GM19463 (cell line): ENCODE measurements at regions not wholly inside any gene's neighbourhood (a gene's known extent, or its start where the extent isn't known, plus 50 kb on each side); places are given as distances from the start of the nearest gene placed in this dataset.

ENCODE experiments used
- ATAC-seq: cut with Tn5 transposase; IDR thresholded peaks from one replicate; pipeline ENCODE4 v1.9.1; 2021; ENCODE audit warnings: mild to moderate bottlenecking, moderate library complexity; ENCODE audit not compliant: unreplicated experiment

DNA sequence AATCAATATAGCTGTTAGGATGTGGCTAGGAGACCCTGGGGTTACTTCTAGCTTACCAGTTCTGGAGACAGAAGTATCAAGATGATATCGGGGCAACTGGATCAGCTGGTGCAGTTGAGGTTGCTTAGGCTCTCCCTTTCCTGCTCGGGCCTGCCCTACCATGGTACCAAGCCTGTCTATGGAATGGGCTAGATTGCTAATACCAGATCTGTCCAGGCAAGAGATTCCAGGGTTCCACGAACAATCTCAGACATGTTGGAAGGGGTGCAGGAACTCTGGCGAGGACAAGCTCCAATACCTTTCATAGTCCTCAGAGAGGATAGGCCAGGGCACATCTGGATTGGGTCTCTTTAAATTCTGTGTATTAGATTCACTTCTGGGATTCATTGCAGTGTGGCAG, 53.8 kb downstream of the ADM start:
- no peak for ATAC-seq

DNA sequence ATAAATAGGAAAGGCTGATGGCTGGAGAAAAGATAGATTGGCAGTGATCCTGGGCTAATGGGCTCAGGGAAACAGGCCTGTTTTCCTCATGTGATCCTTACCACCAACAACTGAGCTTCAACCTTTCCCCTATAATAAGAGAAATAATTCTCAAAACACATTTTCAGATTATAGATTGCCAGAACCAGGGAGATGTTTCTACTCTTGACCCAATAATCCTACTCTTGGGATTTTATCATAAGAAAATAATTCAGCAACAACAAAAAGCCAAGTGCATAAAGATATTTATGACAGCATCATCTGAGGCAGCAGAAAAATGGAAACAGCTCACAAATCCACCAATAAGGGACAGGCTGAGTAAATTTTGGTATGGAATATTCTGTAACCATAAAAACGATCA, 54.3 kb downstream of the ADM start:
- no peak for ATAC-seq

DNA sequence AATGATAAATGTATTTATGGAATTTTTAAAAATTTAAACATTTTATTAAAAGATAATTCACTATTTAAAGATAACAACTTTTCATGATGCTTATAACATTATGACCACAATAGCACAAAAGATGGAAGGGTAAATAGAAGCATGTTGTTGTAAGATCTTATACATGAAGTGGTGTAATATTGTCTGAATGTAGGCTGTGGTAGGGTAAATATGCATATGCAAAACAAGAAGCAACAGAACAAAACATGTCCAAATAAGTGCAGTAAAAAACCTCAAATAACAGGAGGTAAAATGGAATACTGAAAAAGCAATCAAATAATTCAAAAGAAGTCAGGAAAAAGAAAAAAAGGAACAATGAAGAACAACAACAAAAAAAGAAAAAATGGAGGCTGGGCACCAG, 56.0 kb downstream of the ADM start:
- ATAC-seq, result no peak

DNA sequence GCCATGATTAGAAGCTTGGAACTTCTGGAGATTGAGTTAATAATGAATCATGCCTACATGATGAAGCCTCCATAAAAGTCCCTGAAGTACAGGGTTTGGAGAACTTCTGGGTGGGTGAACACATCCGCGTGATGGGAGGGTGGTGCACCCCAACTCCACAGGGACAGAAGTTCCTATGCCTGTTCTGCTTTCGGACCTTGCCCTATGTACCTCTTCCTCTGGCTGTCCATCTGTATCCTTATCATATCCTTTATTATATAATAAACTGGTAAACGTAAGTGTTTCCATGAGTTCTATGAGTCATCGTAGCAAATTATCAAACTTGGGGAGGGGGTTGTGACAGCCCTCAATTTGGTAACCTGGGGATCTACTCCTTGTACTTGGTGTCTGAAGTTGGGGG, 60.2 kb downstream of the ADM start:
- no peak for ATAC-seq

DNA sequence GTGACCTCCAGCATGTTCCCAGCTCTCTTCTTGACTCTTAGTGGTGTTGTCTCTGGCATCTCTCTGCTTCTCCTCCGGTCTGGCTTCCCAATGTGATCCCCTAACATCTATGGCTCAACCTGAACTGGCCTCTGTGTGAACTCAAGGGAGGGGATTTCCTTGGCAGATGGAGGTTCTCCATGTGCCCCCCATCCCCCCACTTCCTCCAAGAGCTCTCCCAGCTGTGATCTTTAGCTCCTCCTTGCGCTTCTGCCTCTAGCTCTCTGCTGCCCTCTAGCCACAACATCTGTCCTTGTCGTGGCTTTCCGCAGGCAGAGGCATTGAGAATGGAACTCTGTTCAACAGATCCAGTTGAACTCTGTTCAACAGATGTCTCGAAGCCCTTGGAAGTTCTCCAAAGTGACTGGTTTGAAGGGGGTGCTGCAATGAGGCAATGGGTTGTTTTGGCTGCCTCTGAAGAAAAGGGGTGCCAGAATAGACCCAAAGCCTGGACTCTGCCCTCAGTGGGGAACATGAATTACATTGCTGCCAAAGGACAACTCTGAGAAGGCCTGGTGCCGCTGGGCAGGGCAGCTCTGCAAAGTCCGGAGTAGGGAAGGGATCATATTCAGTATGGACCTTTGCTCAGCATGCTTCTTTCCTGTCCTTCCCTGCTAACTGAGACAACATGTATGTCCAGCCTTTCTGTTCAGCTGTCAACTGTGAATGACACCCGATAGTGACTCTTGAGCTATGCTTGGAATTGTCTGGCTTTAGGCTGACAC, 61.9 kb downstream of the ADM start:
- peak; percentile 92 for ATAC-seq

DNA sequence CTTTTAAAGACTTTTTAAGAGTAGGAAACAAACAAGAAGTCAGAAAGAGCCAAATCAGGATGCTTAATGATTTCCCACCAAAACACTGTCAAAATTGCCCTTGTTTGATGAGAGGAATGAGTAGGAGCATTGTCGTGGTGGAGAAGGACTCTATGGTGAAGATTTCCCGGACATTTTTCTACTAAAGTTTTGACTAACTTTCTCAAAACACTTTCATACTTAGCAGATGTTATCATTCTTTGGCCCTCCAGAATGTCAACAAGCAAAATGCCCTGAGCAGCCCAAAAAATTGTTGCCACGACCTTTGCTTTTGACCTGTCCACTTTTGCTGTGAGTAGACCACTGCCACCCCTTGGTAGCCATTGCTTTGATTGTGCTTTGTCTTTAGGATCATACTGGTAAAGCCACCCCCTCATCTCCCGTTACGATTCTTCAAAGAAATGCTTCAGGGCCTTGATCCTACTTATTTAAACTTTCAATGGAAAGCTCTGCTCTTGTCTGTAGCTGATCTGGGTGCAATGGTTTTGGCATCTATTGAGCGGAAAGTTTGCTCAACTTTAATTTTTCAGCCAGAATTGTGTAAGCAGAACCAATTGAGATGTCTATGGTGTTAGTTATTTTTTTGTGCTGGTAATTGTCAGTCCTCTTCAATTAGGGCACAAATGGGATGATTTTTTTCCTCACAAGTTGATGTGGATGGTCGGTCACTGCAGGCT, 67.2 kb downstream of the ADM start:
- ATAC-seq, result no peak

DNA sequence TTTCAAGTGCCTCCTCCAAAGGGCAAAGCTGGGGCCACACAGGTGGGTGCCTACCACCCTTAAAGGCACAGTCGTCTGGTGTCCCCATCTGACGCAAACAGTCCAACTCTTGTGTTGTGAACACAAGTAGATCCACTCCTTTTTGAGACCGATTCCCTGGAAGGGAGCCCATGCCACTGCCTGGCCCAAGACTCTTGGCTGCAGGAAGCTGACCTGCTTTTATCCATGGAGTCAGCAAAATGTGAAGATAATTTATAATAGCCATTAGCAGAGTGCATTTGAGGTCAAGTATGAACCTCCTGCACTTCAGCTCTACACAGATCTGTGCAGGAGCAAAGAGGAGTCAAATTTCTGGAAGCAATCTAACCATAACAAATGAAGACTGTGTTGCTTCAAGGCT, 68.5 kb downstream of the ADM start:
- ATAC-seq, result no peak

DNA sequence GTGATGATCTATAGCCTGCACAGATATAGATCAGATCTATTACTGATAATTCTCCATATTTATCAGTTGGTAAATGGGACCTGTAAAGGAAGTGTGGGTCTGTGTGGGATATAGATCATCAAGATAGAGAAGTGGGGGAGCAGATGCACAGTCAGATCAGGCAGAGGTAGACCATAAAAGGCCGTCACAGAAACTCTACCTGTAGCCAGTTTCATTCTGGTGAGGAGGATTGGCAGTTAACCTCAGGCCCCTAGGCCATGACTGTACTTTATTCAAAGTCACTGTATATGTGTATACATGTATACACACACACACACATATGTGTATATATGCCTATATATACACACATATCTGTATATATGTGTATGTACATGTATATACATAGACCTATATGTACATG, 69.1 kb downstream of the ADM start:
- no peak for ATAC-seq

DNA sequence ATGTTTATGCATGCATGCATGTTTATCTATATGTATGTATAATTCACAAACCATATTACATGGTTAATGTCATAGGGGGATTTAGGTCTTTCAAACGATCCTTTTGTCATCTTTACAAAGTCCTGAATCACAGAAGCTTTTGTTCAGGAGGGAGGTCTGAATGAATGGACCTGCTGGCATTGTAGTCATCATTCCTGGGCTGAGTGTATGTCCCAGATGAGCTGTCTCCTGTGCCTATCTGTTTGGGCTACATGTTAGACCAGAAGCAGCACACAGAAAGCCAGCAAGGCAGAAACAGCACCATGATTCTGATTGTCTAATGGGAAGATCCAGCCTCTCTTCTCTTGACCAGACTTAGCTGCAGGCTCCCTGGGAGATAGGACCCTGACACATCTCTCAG, 69.5 kb downstream of the ADM start:
- ATAC-seq, result no peak

DNA sequence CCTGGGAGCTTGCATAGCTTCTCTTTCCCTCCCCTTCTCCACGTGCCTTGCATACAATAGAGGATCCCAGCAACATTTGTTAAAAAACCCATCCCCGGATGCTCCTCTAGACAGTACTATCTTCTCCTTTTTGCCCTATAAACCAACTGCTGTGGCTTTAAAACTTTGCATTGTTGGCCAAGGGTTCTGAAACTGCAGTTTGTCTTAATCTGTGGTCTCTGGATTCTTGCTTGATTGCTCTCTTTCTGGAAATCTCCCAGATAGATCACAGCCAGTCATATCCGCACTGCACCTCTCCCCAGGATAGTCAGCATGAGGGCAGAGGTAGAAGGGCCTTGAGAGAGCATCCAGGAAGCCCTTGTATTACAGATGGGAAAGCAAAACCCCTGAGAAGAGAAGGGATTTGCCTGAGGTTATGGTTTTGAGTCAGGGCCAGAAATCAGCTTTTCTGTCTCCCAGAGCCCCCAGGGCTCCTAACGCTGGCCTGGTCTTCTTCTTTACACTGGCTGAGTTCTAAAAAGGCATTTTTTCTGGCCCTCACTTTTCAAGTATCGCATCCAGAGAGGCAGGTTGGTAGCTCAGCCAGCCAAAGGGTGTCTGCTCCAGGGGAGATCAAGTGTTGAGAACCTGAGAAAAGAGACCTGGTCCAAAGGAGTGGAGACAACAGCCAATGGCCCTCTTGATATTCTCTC, 70.6 kb downstream of the ADM start:
- no peak for ATAC-seq

DNA sequence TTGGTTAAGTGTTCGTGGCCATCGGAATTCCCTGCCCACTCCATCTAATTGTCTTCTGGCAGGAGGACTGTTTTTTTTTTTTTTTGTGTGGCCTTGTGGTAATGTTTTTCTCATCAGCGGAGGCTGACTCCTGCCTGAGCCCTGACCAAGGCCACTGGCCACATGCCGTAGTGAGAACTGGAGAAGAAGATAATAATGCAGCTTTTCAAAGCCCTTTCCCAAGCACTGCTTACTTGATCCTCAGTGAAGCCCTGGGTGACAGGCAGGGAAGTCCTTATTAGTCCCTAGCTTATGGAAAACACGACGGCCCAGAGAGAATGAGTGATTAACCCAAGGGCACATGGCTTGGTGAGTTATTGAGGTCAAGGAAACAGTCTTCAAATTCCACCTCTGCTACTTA, 71.2 kb downstream of the ADM start:
- no peak for ATAC-seq

DNA sequence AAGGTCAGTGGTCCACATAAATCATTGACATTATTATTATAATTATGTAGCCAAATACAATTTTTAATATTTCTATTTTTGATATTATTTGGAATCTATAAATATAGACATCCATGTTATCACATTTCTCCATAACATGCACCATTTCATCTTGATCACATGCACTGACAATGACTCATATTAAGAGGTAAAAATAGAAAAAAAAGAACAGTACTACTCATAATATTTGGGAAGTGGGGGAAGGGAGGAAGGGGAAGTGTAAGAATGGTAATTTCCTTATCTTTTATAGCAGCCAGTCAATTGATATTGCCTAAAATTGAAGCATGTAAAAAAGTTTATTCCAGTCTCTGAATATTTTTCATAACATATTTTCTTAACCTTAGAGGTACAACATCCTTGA, 72.3 kb downstream of the ADM start:
- no peak for ATAC-seq

DNA sequence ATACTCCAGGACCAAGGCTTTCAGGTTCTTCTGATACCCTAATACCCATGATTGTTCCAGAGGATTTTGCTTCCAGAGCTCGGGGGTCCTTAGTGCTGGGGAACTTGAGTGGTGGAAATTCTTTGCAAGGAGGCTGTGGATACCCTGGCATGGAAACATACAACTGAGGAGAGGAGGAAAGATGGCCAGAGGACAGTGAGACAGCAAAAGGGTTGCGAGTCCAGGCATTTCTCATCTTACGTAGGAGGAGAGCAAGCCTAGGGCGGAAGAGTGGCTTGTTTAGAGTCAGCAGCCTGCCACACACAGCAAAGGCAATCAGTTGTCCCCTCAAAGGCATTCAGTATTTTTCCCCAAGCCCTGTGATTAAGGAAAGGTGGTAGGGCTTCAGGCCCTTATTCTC, 73.5 kb downstream of the ADM start:
- no peak for ATAC-seq

DNA sequence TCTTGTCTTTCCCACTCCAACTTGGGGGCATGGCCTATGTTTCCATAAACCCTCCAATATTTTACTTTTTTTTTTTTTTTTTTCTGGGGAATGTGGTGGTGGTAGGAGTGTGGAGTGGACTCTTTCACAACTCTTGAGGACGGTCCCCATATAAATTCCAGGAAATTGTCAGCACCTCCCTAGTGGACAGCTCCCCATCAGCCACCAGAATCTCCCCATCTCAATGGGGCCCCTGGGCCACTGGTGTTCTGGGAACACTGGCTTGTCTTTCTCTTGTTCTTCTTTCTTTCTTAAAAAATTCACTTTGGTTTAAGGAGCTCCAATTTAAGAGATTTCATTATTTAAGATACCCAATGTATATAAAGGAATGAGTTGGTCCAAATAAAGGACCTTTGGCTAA, 74.1 kb downstream of the ADM start:
- ATAC-seq, result no peak

DNA sequence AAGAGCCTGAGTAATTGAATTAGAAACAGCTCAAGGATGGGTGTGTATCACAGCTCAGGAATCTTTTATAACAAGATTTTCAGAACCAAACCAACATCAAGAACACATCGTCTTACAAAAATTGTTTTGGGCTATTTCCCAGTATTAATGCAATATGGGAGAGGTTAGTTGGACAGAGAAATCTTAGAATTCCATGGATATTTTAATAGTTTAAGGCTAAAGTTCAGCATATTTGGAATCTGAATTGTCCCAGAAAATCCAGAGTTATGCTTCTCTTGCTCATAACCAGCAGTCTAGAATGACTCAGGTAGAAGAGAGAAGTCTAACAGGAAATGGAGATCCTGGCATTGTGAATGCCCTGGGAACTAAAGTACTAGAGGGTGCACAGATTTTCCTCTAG, 74.6 kb downstream of the ADM start:
- no peak for ATAC-seq

DNA sequence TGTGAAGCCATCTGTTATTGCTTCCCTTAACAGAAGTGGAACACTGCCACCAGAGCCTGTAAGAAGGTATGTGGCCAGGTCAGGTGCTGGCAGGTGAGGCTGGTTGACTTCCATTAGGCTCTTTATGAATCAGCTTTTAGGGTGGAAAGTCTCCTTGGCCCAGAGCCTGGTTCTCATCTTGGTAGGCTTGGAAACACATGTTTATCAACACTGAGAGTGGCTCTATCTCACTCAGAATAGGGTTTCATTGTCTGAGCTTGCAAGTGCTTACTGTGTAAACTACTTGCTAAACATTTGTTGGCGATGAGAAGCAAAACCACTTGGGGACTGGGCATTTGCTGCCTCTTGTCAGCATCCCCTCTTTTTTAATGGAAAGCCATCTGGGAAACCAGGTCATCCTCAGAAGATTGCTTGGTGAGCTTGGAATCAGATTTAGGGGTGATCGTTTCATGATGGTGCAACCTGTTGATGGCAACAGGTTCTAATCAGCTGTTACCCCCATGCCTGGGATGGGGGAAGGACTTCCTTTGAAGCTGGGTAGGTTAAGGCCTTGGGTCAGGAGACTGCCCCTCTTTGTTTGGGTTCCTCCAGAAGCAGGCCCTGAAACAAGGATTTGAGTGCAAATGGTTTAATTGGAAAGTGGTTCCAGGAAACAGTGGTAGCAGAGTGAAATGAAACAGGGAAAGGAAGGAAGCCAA, 75.0 kb upstream of the AMPD3 start:
- ATAC-seq, result no peak

DNA sequence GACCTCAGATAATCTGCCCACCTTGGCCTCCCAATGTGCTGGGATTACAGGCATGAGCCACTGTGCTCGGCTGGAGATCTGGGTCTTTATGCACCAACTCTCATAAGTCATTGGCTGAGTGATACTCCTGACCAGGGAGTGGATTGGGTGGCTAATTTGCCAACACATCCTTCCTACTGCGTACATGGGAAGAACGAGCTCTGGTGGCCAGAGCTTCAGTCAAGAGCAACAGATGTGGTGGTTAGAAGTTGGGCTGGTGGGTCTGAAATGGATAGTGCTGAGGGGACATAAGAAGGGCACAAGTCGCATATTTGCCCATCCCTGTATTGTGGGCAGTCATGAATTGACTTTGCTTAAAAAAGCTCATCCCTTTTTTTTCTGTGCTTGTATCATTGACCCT, 74.1 kb upstream of the AMPD3 start:
- ATAC-seq, result no peak

DNA sequence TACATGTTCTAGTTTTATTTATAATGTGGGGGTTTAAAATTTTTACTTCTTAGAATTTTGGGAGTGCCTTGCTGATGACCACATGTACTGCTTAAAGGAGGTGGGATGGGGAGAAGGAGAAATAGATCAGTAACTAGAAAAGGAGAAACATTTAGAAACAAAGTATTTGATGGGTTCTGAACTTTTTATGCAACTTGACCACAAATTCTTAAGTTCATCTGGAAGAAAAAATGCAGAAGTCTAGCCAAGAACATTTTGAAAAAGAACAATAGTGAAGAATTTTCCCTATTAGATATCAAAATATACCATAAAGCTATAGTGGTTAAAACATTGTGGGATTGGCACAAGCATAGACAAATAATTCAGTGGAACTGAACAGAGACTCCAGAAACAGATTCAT, 73.3 kb upstream of the AMPD3 start:
- no peak for ATAC-seq

DNA sequence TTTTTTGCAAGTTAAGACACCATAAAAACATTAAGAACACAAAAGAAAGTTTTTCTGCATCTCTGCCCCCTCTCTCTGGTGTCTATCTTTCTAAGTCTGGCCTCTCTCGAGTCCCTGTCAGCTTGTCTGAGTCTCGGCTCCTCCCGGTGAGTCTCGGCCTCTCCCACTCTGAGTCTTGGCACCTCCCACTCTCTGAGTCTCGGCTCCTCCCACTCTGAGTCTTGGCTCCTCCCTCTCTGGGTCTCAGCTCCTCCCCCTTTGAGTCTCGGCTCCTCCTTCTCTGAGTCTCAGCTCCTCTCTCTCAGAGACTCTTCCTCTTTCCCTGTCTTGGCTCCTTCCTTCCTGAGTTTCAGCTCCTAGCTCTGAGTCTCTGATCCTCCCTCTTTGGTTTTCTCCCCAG, 72.5 kb upstream of the AMPD3 start:
- ATAC-seq, result no peak

DNA sequence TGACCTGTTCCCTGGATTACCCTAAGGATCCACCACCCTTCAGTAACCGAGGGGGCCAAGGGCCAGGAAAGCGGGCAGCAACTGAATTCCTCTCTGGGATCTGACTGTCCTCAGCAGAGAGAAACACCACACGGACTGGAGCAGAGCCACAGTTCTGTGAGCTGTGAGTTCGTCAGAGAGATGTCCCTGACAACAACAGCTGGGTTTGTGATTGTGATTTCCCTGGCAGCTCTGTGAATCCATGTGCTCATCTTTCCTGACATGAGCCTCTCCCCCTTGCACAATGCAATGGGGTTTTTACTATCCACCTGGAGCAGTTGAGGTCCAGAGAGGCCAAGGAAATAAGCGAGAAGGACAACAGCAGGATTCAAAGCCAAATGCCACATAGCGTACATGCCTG, 69.4 kb upstream of the AMPD3 start:
- ATAC-seq, result no peak

DNA sequence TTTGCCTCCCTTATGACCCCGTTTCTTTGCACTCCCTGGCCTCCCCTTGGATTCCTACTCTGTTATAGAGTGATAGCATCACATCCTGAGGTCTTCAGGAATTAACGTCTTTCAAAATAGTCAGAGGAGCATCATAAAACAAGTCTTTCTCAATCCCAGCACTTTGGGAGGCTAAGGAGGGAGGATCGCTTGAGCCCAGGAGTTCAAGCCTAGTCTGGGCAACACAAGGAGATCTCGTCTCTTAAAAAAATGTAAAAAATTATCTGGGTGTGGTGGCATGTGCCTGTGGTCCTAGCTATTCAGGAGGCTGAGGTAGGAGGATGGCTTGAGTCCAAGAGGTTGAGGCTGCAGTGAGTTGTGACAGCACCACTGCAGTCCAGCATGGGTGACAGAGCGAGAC, 68.7 kb upstream of the AMPD3 start:
- ATAC-seq, result no peak

DNA sequence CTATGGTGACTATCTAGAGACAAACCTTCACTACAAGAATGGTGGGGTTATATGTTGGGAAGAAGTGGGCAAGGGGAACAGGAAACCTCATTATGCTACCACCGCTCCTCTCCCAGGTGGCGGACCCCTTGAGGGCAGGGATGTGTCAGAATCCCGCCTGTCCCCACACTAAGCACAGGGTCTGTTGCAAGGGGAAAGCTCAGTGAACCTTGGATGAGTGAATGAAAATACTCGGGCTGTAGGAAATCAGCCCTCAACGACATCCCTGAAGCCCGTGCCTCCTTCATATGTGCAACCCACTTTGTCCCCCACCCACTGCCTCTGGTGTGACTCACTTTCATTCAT, 68.2 kb upstream of the AMPD3 start:
- ATAC-seq, result no peak
